ENCODE measurements at regions not wholly inside any gene's neighbourhood (a gene's known extent, or its start where the extent isn't known, plus 50 kb on each side); places are given as distances from the start of the nearest gene placed in this dataset.

DNA sequence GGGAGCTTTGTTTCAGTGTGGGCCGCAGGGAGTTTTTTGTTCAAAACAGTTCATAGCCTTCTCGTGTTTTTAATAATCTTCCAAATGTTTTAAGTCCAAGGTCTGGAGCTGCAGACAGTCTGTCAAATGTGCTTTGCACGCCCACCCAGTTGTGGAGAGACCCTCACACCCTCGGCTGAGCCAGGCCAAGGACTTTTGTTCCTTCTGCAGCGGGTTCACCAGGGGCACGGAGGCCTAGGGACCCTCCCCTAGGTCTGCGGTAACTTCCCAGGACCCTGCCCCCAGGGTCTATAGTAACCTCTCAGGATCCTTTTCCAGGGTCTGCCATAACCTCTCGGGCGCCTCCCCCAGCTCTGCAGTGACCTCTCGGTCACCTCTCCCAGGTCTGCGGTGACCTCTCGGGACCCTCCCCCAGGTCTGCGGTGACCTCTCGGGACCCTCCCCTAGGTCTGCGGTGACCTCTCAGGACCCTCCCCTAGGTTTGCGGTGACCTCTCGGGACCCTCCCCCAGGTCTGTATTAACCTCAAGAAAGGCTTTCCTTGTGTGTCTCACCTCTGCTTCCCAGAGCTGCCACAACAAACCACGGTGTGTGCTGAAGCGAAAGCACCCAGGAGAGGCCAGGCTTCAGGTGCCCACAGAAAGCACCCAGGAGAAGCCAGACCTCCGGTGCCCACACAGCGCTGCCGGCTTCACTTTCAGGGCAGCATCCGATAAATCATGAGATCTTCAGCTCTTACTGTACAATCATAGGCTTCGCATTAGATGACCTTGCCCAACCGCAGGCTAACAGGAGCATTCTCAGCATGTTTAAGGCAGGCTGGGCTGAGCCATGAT is 301.9 kb upstream of the SALL3 start:
- TF ChIP-seq, protein P1, sequence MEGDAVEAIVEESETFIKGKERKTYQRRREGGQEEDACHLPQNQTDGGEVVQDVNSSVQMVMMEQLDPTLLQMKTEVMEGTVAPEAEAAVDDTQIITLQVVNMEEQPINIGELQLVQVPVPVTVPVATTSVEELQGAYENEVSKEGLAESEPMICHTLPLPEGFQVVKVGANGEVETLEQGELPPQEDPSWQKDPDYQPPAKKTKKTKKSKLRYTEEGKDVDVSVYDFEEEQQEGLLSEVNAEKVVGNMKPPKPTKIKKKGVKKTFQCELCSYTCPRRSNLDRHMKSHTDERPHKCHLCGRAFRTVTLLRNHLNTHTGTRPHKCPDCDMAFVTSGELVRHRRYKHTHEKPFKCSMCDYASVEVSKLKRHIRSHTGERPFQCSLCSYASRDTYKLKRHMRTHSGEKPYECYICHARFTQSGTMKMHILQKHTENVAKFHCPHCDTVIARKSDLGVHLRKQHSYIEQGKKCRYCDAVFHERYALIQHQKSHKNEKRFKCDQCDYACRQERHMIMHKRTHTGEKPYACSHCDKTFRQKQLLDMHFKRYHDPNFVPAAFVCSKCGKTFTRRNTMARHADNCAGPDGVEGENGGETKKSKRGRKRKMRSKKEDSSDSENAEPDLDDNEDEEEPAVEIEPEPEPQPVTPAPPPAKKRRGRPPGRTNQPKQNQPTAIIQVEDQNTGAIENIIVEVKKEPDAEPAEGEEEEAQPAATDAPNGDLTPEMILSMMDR (IDR thresholded peaks at IDR 0.05 in 8 of 11, conservative IDR thresholded peaks at IDR 0.05 in 3 of 11), result no peak
- TF ChIP-seq POLR2A (IDR thresholded peaks at IDR 0.05), result no peak

Data from spleen (tissue), 7 donors.